Type B pancreatic cell (in vitro differentiated cells): ENCODE measurements at regions not wholly inside any gene's neighbourhood (a gene's known extent, or its start where the extent isn't known, plus 50 kb on each side); places are given as distances from the start of the nearest gene placed in this dataset.

Source experiments
- DNase-seq: peaks from one replicate; pipeline ENCODE4 v3.0.0; 2021; ENCODE audit warnings: mixed read lengths; ENCODE audit not compliant: unreplicated experiment; ENCODE audit errors: extremely low spot score
- H3K27ac Mint-ChIP-seq: 2 replicates; pipeline ENCODE4 v1.8.0; 2021; ENCODE audit warnings: mild to moderate bottlenecking, mixed read lengths
- H3K27me3 Mint-ChIP-seq: 2 replicates; pipeline ENCODE4 v1.8.0; 2021; ENCODE audit warnings: mixed read lengths
- H3K36me3 Mint-ChIP-seq: 2 replicates; pipeline ENCODE4 v1.8.0; 2021; ENCODE audit warnings: mixed read lengths
- H3K4me1 Mint-ChIP-seq: one replicate; pipeline ENCODE4 v1.8.0; 2021; ENCODE audit warnings: mixed read lengths; ENCODE audit not compliant: unreplicated experiment
- H3K4me3 Mint-ChIP-seq: 2 replicates; pipeline ENCODE4 v1.8.0; 2021; ENCODE audit warnings: mild to moderate bottlenecking, mixed read lengths
- H3K9me3 Mint-ChIP-seq: 2 replicates; pipeline ENCODE4 v1.8.0; 2021; ENCODE audit warnings: mixed read lengths
- CTCF ChIP-seq: fragments of 200-600 bp; sonication (generic); conservative IDR thresholded peaks from 2 replicates; pipeline ENCODE4 v1.5.0; 2021; ENCODE audit warnings: antibody characterized with exemption, mild to moderate bottlenecking

DNA sequence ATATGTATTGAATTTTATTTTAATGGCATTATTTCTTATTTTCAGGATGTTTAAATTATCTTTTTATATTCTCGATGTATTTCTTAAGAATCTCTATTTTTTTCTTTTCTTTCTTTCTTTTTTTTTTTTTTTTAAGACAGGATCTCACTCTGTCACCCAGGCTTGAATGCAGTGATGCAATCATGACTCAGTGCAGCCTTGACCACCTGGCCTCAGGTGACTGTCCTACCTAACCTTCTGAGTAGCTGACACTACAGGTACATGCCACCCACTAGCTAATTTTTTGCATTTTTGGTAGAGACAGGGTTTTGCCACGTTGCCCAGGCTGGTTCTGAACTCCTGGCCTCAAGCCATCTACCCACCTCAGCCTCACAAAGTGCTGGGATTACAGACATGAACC, 143.8 kb upstream of the LAMA2 start:
- no peak overlapping the region for H3K4me3 Mint-ChIP-seq
- H3K27me3 Mint-ChIP-seq: no peaks in the 10 kb centered on the region
- H3K36me3 Mint-ChIP-seq: no peaks in the 10 kb centered on the region
- no peak for DNase-seq
- H3K9me3 Mint-ChIP-seq: peaks cover 4% of the 10 kb centered on the region
- no peak for TF ChIP-seq CTCF
- H3K27ac Mint-ChIP-seq: no peak overlapping the region
- H3K4me1 Mint-ChIP-seq: no peaks in the 10 kb centered on the region

GRCh38 chr6:128738112-128738511, 144.8 kb upstream of the LAMA2 start:
- H3K27ac Mint-ChIP-seq: no peak overlapping the region

GRCh38 chr6:128736780-128737179, 146.2 kb upstream of the LAMA2 start:
- Mint-ChIP-seq H3K4me1 (no peaks in the 10 kb centered on the region), H3K27ac (no peak overlapping the region), H3K27me3 (no peaks in the 10 kb centered on the region), H3K4me3 (no peak overlapping the region), H3K9me3 (no peaks in the 10 kb centered on the region), H3K36me3 (no peaks in the 10 kb centered on the region)
- no peak for DNase-seq
- TF ChIP-seq CTCF: no peak

More at GRCh38 chr6:128738112-128738511, 144.8 kb upstream of the LAMA2 start:
- no peaks in the 10 kb centered on the region for H3K36me3 Mint-ChIP-seq
- H3K27me3 Mint-ChIP-seq: no peaks in the 10 kb centered on the region
- no peak for TF ChIP-seq CTCF
- DNase-seq: no peak
- no peaks in the 10 kb centered on the region for H3K4me1 Mint-ChIP-seq
- H3K9me3 Mint-ChIP-seq: peaks cover 2% of the 10 kb centered on the region
- no peak overlapping the region for H3K4me3 Mint-ChIP-seq

GRCh38 chr6:128731249-128732165, 151.4 kb upstream of the LAMA2 start:
- no peak for DNase-seq
- Mint-ChIP-seq H3K4me1 (no peaks in the 10 kb centered on the region), H3K36me3 (no peaks in the 10 kb centered on the region), H3K9me3 (peaks cover 5% of the 10 kb centered on the region), H3K4me3 (no peak overlapping the region), H3K27ac (no peak overlapping the region), H3K27me3 (peaks cover 14% of the 10 kb centered on the region)
- TF ChIP-seq CTCF: peak; percentile 81

DNA sequence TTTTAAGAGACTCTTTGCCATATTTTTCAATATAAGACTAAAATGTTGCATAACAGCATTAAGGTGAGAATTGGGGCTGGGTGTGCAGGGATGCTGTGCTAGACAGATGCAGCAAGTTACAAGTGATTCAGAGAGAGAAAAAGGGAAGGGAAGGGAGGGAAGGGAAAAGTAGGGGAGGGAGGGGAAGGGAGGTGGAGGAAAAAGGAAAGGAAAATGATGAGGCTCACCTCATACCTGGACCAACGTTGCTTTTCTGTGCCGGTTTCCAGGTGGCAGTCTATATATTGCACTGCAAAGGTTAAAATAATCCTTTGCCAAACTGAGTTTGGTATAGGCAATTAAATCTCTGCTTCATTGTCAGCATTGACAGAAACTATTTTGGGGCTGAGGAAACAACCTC, 155.4 kb upstream of the LAMA2 start:
- H3K4me3 Mint-ChIP-seq: no peak overlapping the region
- H3K27me3 Mint-ChIP-seq: peaks cover 28% of the 10 kb centered on the region
- no peaks in the 10 kb centered on the region for H3K36me3 Mint-ChIP-seq
- DNase-seq: no peak
- peaks cover 13% of the 10 kb centered on the region for H3K4me1 Mint-ChIP-seq
- TF ChIP-seq CTCF: no peak
- H3K9me3 Mint-ChIP-seq: peaks cover 5% of the 10 kb centered on the region
- H3K27ac Mint-ChIP-seq: no peak overlapping the region
